Neuron (in vitro differentiated cells): ENCODE measurements at regions not wholly inside any gene's neighbourhood (a gene's known extent, or its start where the extent isn't known, plus 50 kb on each side); places are given as distances from the start of the nearest gene placed in this dataset.

Experiments
- H2AFZ ChIP-seq: one replicate; pipeline ENCODE4 v1.6.1; 2013; ENCODE audit warnings: low read depth, mild to moderate bottlenecking, inconsistent platforms, low read length, moderate library complexity
- H3K27me3 ChIP-seq: one replicate; pipeline ENCODE4 v1.6.1; 2013; ENCODE audit warnings: low read length; ENCODE audit not compliant: insufficient read depth
- H3K36me3 ChIP-seq: one replicate; pipeline ENCODE4 v1.6.1; 2013; ENCODE audit warnings: low read length; ENCODE audit not compliant: insufficient read depth
- H3K4me1 ChIP-seq: one replicate; pipeline ENCODE4 v1.6.1; 2013; ENCODE audit warnings: low read length; ENCODE audit not compliant: insufficient read depth
- H3K4me3 ChIP-seq: 2 replicates; pipeline ENCODE4 v1.5.1; 2013; ENCODE audit warnings: mild to moderate bottlenecking, low read length, moderate library complexity
- H3K9me3 ChIP-seq: one replicate; pipeline ENCODE4 v1.6.1; 2013; ENCODE audit warnings: low read length

DNA sequence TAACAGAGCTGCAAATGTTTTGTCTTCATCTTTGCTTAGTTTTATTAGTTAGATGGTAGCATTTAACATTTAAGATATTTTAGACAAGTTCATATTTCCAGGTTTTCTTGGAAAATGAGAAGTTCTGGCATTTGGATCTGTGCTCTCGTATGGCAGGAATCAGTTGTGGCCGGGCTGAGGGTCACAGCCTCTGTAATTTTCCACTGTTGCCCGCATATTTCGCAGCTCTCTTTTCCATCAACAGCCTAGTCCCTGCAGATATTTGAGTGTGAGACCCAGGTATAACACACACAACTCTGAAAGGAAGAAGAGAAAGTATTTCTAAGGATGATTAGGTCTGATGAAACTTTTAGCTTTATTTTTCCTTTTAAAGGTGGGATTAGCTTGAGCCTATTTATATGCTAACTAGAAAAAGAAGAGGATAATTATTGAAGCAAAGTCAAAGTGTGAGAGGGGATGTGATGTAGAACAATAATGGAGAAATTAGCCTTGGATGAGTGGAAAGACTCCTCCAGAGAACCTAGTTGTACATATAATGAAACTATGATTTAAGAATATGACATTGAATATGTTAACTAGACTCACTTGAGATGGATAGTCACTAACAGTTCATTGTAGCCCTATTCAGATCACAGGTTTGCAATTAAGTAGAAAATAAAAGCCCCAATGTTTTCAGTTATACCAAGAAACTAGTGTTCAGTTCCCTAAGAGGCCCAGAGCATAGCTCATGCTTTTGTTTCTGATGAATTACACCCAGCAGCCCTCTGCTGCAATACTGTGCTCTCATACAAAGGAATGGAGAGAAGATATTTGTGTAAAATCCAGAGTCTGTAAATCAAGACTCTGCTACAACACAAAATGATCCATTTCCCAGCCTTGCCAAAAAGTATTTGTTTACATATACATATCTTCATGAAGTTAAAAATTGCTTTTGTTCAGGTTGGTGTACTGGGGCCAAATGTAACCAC, 158.4 kb downstream of the C12orf50 start:
- H2AFZ ChIP-seq: peak overlapping the region; percentile 28
- H3K4me3 ChIP-seq: no peak overlapping the region
- no peaks in the 10 kb centered on the region for H3K36me3 ChIP-seq
- H3K4me1 ChIP-seq: peaks cover 8% of the 10 kb centered on the region
- H3K27me3 ChIP-seq: no peaks in the 10 kb centered on the region
- H3K9me3 ChIP-seq: no peaks in the 10 kb centered on the region

DNA sequence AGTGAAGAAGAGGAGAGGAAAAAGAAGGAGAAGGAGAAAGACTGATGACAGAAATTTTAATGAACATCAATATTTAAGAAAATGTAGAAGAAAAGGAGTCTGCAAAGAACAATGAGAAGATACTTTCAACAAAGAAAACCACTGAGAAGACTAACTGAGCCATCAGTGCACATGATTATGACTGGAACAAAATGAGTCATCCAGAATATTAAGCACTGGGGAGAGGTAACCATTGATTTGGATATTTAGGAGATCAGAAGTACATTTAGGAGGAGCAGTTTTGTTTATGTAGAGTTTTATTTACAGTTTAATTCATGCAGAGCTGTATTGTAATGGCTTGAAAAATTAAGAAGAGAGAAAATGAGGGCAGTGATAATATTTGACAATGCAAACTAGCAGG, 159.1 kb downstream of the C12orf50 start:
- no peaks in the 10 kb centered on the region for H3K36me3 ChIP-seq
- H3K4me1 ChIP-seq: peaks cover 8% of the 10 kb centered on the region
- H3K9me3 ChIP-seq: no peaks in the 10 kb centered on the region
- H3K27me3 ChIP-seq: no peaks in the 10 kb centered on the region
- peak overlapping the region; percentile 28 for H2AFZ ChIP-seq
- no peak overlapping the region for H3K4me3 ChIP-seq

DNA sequence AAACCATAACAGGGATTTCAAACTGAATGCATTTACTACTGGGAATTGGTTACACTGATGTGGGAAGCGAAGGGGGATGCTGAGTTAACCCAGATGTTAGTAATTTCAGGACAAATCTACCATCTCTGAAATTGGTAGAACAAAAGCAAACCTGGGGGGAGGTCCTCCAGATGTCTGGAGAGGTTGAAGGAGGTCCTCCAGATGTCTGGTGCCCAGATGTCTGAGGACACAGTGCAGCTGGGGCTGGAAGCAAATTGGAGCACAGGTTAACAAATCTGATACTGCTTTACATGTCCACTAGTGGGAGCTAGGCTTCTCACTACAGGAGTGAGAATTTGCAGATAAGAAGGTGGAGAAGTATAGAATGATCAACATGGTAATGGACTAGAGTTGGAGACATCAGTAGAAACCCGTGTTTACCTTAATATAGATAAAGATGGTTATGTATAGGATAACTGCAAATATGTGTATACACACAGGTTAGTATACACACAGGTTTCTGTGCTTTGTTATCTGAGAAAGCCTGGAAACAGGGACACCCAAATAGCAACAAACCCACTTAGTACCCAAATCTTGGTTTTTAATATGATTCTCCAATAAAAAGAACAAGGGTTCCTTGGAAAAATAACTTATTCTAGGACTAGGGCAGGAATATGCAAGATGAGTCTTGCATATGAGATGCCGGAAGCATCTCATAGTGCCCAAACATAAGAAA, 162.5 kb downstream of the C12orf50 start:
- no peaks in the 10 kb centered on the region for H3K27me3 ChIP-seq
- no peaks in the 10 kb centered on the region for H3K9me3 ChIP-seq
- no peak overlapping the region for H2AFZ ChIP-seq
- H3K36me3 ChIP-seq: no peaks in the 10 kb centered on the region
- peaks cover 15% of the 10 kb centered on the region for H3K4me1 ChIP-seq
- no peak overlapping the region for H3K4me3 ChIP-seq

DNA sequence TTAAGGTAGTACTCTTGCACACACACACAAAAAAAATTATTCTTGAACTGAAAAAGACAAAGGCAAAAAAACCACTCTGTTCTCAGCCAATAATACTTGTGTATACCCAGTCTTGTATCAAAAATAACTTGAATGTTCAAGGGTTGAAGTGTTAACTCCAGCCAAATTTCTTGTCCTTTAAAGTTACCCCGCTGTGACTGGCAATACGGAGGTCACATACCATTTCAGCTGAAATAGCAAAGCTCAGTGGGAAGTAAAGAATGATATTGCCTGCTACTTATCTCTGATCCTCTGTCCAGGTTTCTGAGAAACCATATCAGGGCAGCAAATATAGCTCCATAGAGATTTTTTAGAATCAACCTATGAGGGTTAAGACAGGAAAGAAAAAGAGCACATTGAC, 167.4 kb downstream of the C12orf50 start:
- Histone ChIP-seq H2AFZ (no peak overlapping the region), H3K36me3 (no peaks in the 10 kb centered on the region), H3K4me1 (peaks cover 19% of the 10 kb centered on the region), H3K27me3 (no peaks in the 10 kb centered on the region), H3K4me3 (no peak overlapping the region), H3K9me3 (no peaks in the 10 kb centered on the region)

DNA sequence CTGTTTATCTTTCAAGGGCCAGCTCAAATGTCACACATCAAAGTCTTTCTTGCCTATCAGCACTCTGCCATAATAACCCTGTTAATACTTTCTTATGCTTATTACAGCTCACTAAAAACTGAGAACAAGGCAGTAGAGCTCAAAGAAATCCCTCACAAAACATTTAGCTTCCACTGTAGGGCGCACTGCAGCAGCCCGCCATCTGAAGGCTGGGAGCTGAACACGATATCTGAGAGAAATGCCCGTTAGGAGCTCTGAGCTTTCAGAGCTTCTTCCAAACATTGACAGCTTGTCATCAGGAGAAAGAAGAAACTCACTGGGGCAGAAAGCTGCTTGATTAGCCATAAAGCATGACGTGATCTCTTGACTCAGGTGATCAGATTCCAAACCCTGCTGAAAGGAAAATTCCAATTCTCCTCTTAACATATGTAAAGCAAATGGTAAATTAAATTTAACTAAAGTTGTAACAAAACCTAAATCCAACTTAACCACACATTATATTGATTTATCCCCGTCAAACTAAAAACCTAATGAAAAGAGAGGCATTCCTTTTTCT, 175.7 kb downstream of the C12orf50 start:
- no peaks in the 10 kb centered on the region for H3K27me3 ChIP-seq
- H3K9me3 ChIP-seq: no peaks in the 10 kb centered on the region
- H2AFZ ChIP-seq: no peak overlapping the region
- H3K4me3 ChIP-seq: no peak overlapping the region
- peaks cover 3% of the 10 kb centered on the region for H3K4me1 ChIP-seq
- H3K36me3 ChIP-seq: no peaks in the 10 kb centered on the region

DNA sequence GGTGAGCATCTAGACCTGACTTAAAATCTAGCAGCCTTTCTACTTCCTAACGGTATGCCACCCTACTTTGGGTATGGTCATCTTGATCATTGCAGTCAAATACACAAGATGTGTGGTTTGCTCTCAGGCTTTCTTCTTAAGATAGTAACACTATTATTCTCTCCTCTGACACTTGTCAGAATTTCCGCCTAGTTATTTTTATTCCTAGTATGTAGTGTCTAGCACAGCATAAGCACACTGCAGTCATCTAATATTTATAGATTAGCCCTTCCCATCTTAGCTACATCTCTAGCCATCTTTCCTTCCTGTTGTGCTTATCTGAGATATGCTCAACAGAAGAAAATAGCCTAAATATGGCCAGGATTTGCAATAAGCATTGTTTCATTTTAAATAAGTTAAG, 180.1 kb downstream of the C12orf50 start:
- Histone ChIP-seq H3K9me3 (no peaks in the 10 kb centered on the region), H3K27me3 (no peaks in the 10 kb centered on the region), H3K4me1 (peaks cover 5% of the 10 kb centered on the region), H3K4me3 (no peak overlapping the region), H2AFZ (no peak overlapping the region), H3K36me3 (no peaks in the 10 kb centered on the region)

DNA sequence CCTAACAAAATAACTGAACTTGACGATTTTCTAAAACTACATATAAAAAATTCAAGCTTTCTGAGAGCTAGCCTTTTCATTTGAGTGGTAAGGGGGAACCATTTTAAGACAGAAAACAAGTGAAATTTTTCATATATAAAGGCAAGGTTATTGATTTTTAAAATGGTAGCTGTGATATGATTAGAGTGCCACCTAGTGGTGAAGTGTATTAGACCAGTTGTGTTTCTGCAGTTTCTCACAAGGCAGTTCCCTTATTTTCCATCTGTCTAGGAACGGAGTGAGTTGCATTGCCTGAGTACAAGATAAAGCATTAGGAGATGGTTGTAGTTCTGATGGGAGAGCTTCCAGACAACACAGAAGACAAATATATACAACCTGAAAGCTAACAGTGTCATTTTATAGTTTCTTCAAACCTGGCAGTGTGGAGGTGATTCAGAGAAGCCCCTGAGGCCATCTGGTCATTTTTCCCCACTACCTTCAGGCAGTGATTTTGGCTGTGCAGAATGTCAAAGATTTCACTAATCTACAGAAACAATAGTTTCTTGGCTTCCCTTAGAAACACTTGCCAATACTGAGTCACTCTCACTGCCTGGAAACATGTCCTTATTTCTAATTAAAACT, 180.8 kb downstream of the C12orf50 start:
- H2AFZ ChIP-seq: no peak overlapping the region
- H3K4me3 ChIP-seq: no peak overlapping the region
- no peaks in the 10 kb centered on the region for H3K27me3 ChIP-seq

DNA sequence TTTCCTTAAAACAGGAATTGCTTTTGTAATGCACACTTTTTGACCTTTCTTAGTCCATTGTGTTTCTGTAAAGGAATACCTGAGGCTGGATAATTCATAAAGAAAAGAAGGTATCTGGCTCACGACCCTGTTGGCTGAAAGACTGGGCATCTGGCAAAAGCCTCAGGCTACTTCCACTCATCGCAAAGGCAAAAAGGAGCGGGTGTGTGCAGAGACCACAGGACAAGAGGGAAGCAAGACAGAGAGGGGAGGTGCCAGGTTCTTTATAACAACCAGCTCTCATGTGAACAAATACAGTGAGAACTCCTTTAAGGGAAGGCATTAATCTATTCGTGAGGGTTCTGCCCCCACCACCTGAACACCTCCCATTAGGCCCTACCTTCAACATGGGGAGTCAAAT, 182.1 kb downstream of the C12orf50 start:
- H3K4me3 ChIP-seq: no peak overlapping the region
- H3K27me3 ChIP-seq: no peaks in the 10 kb centered on the region
- H2AFZ ChIP-seq: no peak overlapping the region
- H3K4me1 ChIP-seq: peaks cover 2% of the 10 kb centered on the region
- H3K9me3 ChIP-seq: no peaks in the 10 kb centered on the region
- H3K36me3 ChIP-seq: no peaks in the 10 kb centered on the region

More for the DNA sequence above, 180.8 kb downstream of the C12orf50 start:
- Histone ChIP-seq H3K36me3 (no peaks in the 10 kb centered on the region), H3K4me1 (peaks cover 2% of the 10 kb centered on the region), H3K9me3 (no peaks in the 10 kb centered on the region)

DNA sequence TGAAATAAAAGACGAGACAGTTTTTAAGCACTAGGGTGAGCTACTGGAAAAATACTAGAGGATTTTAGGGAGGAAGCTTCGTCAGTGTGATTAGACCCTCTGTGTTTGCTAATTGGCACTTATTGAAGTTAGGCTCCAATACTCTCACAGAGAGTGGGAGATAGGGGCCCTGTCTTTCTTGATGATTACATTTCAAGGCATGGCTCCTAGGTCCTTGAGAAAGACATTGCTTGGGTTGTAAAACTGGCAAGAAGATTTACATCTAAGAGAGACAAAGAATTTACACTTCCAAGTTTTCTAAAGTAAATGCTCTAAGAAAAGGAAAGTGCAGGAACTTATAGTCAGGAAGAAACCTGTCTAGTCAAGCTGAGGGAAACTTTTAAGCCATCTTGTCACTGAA, 183.2 kb downstream of the C12orf50 start:
- Histone ChIP-seq H3K27me3 (no peaks in the 10 kb centered on the region), H3K9me3 (no peaks in the 10 kb centered on the region), H3K36me3 (no peaks in the 10 kb centered on the region), H3K4me3 (no peak overlapping the region), H3K4me1 (peaks cover 2% of the 10 kb centered on the region), H2AFZ (no peak overlapping the region)

DNA sequence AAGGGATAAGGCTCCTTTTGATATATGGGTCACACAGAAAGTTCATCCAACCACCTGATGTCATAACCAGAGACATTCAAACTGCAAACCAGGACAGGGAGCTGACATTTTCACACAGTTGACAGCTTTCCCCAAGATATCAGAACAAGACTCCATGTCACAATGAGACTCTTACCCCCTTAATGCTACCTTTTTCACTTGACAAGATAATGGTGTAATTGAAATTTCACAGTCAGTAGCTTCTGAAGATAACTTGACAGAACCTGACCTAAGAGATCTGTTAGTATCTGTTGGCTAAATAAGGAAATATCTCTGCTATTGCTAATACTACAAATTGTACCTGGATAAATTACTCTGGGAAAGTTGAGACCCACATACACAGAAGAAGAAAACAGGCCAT, 187.3 kb downstream of the C12orf50 start:
- Histone ChIP-seq H3K36me3 (no peaks in the 10 kb centered on the region), H3K4me1 (peaks cover under 1% of the 10 kb centered on the region), H3K9me3 (no peaks in the 10 kb centered on the region), H3K27me3 (no peaks in the 10 kb centered on the region), H3K4me3 (no peak overlapping the region), H2AFZ (no peak overlapping the region)

DNA sequence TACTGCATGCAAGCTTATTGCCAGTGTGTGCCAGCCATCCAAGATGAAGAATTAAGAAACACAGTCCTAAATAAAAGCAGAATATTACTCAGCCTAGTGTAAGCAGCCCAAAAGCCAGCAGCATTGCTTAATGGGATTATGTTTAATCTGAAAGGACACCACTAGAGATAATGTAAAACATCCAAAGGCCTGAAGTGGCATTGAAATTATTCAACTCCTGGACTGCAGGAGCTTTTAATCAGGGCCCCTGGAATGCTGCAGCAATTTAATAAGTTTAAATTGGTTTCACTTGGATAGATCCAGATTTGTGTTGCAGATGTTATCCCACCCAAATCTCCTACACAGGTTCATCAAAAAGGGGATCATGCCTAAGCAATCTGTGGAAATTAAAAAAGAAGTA, 193.0 kb downstream of the C12orf50 start:
- Histone ChIP-seq H2AFZ (no peak overlapping the region), H3K4me3 (no peak overlapping the region), H3K36me3 (no peaks in the 10 kb centered on the region), H3K27me3 (no peaks in the 10 kb centered on the region), H3K4me1 (peaks cover 7% of the 10 kb centered on the region), H3K9me3 (no peaks in the 10 kb centered on the region)

DNA sequence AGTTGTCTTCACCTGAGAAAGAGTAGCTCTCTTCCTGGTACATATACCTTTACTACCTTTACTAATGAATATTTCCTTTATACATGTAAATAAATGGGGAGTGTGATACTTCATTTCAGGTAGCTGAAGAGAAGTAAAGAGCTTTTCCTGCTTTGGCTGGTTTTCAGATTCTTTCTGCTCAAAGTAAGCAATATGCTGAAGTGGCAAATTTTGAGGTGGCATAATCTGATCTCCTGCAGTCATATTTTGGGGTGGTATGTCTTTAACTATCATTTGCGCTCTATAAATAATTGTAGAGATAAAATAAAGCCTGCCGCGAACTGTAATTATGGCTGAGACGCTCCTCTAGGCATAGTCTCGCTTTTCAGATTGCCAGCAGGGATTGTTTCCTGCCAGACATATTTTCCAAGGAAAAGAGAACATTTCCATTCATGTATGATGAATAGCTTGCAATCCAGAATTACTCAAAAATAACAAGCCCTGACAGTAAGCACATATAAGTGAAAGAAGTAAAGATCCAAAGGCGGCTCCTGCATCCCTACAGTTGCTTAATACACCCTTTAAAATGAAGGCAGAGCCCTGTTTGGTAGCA, 200.7 kb downstream of the C12orf50 start:
- Histone ChIP-seq H3K9me3 (no peaks in the 10 kb centered on the region), H3K4me3 (no peak overlapping the region), H3K4me1 (no peaks in the 10 kb centered on the region), H3K36me3 (no peaks in the 10 kb centered on the region), H2AFZ (no peak overlapping the region), H3K27me3 (no peaks in the 10 kb centered on the region)
